ENCODE measurements at regions not wholly inside any gene's neighbourhood (a gene's known extent, or its start where the extent isn't known, plus 50 kb on each side); places are given as distances from the start of the nearest gene placed in this dataset.
"Not testable (repeated sequence)": the region's sequence is repeated elsewhere in the genome, so short reads cannot be mapped to it uniquely, and the experiment has no call there.

DNA sequence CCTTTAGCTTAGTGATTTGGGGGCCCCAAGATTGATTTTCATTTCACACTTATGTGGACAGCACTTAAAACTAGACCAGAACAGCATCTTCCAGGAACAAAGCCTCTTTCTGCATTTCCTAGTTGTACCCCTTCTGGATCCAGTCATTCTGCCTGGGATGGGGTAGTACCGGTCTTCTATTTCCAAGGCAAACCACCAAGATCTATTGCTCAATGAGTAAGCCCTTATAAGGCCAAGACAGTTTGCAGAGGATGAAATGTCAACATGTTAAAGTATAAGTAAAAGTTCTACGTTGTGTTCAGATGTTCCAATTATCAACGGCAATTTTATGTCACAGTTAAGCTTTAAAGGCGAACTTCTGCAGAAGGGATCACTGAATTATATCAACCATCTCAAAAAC, 106.9 kb upstream of the ZNF746 start:
- no peak for DNase-seq (ENCODE audit: low read depth)

DNA sequence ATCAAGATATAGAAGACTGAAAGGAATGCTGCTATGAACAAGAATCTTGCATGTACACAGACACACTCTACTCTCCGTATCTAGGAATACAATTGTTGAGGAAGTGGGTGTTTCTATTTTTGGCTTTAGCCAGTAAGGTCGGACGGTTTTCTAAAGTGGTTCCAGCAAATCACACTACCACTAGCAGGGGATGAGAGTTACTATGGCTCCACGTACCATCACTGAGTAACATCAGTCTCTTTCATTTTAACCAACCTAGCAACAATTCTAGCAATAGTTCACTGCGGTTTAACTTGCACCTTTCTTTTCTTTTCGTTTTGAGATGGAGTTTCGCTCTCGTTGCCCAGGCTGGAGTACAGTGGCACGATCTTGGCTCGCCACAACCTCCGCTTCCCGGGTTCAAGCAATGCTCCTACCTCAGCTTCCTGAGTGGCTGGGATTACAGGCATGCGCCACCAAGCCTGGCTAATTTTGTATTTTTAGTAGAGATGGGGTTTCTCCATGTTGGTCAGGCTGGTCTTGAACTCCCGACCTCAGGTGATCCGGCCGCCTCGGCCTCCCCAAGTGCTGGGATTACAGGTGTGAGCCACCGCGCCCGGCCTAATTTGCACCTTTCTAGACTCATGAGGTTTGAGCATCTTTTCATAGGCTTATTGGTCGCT, 103.2 kb upstream of the ZNF746 start:
- not testable (repeated sequence) for DNase-seq (ENCODE audit: low read depth)

DNA sequence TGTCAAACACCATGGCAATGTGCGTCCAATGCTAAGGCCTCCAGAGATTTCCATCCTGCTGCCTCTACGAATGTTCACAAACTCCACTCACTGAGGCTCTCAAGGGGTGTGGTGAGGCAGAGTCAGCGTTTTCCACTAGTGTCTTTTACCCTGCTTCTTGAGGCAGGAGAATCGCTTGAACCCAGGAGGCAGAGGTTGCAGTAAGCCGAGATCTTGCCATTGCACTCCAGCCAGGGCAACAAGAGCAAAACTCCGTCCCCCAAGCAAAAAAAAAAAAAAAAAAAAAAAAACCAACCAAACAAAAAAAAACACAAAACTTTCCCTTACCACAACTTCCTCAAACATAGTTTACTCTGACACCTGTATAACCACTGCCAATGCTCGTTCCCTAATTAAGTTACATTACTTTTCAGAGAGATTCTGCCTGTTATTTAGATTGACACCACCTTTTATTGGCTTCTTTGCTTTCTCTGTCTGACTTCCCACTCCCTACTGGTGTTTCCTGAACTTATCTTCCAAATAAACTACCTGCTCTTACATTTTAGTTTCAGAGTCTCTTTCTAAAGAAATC, 102.1 kb upstream of the ZNF746 start:
- no peak for DNase-seq (ENCODE audit: low read depth)

DNA sequence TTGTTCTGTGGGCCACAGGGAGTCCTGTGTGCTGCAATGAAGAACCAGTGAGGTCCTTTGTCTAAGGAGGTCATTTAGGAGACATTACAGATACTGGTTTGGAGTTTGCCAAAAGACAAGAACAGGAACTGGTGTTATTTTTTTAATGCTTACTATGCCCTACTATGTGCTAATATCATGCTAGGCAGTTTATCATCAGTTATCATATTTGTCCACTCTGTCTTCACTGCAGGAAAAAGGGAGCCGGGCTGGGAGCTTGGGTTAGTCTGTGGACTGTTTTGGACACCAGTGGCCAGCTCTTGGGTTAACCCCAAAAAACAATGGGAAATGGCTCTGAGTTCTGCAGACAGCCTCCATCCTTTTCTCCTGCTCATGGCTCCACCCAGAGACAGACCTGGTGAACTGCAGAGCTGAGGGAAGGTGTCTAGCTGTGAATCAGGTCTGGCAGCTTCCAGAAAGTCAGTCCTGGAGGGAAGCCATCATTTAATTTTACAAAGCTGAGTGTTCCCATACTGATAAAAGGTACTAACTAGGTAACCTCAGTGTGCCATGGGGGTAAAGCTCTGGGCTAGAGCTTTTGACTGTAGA, 101.2 kb upstream of the ZNF746 start:
- peak; percentile 18 for DNase-seq (ENCODE audit: low read depth)

DNA sequence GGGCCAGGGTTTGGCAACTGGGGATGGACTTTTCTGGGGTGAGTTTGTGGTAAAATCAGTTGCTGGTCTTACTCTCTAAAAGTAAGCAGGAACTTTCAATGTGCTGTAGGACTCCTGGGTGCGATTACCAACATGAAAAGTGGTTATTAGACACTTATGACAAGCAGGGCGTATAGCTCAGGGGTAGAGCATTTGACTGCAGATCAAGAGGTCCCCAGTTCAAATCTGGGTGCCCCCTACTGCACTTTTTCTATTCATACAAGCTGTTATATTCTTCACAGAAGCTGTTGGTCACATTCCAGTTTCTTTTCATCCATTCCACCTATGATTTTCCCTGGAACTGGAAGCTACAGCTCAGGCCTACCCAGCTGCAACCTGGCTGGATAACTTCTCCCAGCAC, 100.2 kb upstream of the ZNF746 start:
- DNase-seq (ENCODE audit: low read depth), result not testable (repeated sequence)

DNA sequence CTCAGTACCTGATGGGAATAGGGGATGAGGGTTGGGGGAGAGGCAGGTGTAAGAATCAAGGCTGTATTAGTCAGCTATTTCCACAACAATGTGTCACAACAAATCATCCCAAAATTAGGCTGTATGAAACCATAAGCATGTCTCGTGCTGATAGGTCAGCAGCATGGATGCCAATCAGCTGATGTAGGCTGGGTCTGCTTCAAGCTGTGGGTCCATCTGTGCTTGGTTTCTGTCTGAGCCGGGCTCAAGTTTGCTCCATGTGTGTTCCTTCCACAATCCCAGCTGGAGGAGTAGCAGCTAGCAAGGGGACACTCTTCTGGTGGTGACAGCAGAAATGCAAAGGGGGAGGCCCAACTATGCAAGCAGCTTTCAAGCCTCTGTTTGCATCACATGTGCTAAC, 97.9 kb upstream of the ZNF746 start:
- no peak for DNase-seq (ENCODE audit: low read depth)

DNA sequence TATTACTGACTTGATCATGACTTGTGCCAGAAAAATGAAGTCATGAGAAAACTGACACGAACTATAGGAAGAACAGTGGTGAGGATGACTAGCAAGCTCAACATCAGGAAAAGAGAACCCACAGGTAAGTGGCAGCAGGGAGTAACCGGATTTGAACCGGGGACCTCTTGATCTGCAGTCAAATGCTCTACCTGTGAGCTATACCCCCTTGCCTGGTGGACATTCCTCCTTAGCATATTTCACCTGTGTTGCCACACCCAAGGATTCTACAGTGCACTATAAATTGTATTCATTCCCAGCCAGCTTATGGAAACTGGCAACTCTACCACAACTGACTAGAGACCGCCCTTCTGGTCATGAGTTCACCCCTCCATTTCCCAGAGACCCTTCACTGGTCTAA, 97.5 kb upstream of the ZNF746 start:
- no peak for DNase-seq (ENCODE audit: low read depth)

DNA sequence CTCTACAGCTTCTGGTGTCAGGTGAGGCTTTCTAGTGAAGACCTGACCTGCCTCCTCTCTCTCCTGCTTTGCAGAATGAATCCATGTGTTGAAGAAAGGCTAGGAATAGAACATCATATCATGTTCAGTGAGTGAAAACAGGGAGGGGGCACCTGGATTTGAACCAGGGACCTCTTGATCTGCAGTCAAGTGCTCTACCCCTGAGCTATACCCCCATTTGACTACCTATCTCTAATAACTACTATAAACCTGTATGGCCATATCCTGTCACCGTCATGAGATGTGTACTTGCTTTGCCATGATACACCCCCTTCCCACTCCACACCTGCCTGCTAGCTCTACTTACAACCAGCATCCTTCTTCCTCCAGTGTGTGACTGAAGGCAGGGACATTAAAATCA, 91.3 kb upstream of the ZNF746 start:
- no peak for DNase-seq (ENCODE audit: low read depth)

DNA sequence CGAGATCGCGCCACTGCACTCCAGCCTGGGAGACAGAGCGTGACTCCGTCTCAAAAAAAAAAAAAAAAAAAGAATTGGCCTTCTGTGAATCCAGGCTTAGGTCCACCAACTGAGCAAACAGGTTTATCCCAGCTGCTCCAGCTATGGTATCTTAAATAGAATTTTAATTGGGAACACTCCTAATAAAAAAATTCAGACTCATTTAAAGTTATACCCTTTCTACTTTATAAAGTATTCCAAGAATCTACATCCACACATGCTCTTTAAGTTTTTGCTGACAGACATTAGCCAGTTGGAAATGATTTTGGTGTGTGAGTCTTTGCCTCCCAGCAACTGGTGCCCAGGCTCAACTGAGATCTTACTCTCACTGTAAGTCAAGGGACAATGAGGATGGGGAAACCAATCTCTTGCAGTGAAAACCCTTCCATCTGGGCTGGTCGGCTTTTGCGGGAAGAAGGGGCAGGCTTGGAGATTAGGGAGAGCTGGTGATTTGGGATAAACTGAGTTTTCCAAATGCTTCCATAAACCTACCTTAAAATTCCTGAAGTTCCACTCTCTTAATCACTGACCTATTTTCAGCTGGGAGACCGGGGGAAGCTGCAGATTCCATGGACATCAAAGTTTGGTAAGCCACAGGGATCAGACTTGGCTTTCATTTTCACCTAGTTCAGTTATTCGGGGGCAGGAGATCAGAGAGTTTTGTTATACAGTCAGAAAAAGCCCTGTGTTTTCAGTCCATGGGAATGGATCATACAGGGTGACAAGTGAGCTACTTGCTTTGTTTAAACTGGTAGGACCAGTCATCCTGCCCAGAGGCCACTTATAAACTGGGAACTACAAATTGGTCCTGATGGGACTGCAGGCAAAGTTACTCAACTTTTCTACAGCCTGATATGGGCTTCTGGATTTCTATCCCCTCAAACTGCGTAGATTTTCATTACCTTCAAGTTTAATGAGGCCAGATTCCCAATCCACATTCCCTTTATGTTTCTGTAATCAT, 89.3 kb upstream of the ZNF746 start:
- no peak for DNase-seq (ENCODE audit: low read depth)

DNA sequence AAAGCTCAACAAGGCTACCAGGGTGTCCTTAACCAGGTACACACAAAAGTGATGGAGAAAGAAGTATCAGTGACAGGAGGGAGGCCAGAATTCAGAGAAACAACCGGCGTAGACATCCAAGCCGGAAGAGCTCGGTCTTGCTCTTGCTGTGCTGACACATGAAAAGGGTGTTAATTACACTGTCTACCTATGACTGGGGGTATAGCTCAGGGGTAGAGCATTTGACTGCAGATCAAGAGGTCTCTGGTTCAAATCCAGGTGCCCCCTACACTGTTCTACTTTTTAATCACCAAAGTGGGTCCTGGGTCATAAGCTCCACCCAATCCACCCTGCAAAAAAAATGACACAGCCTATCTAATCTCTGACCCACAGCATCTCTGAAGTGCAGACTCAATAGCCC, 86.9 kb upstream of the ZNF746 start:
- no peak for DNase-seq (ENCODE audit: low read depth)

DNA sequence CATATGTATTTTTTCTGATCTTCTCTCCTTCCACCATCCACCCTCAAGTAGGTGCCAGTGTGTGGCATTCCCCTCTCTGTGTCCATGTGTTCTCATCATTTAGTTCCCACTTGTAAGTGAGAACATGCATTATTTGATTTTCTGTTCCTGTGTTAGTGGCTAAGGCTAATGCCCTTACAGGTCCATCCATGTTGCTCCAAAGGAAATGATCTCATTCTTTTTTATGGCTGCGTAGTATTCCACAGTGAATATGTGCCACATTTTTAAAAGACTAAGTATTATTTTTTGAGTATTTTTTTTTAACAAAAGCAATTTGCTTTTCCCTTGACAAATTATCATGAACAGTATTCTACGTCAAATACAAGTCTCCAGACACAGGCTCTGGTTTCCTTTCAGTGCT, 86.4 kb upstream of the ZNF746 start:
- DNase-seq (ENCODE audit: low read depth), result no peak

DNA sequence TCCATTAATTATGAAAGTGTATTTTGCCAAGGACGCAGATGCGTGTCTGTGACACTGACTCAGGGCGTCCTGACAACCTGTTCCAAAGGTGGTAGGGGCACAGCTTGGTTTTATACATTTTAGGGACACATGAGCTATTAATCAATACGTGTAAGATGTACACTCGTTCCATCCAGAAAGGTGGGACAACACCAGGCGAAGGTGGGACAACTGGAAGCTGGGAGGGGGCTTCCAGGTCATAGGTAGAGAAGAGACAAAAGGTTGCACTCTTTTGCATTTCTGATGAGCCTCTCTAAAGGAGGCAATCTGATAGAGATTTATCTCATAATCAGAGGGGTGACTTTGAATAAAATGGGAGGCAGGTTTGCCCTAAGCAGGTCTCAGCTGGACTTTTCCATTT, 82.7 kb upstream of the ZNF746 start:
- no peak for DNase-seq (ENCODE audit: low read depth)

DNA sequence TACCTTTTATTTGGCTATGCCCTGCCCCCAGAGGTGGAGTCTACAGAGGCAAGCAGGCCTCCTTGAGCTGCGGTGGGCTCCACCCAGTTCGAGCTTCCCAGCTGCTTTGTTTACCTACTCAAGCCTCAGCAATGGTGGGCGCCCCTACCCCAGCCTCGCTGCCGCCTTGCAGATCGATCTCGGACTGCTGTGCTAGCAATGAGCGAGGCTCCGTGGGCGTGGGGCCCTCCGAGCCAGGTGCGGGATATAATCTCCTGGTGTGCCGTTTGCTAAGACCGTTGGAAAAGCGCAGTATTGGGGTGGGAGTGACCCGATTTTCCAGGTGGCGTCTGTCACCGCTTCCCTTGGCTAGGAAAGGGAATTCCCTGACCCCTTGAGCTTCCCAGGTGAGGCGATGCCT, 81.8 kb upstream of the ZNF746 start:
- not testable (repeated sequence) for DNase-seq (ENCODE audit: low read depth)

DNA sequence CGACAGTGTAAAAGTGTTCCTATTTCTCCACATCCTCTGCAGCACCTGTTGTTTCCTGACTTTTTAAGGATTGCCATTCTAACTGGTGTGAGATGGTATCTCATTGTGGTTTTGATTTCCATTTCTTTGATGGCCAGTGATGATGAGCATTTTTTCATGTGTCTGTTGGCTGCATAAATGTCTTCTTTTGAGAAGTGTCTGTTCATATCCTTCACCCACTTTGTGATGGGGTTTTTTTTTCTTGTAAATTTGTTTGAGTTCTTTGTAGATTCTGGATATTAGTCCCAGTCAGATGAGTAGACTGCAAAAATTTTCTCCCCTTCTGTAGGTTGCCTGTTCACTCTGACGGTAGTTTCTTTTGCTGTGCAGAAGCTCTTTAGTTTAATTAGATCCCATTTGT, 76.8 kb upstream of the ZNF746 start:
- not testable (repeated sequence) for DNase-seq (ENCODE audit: low read depth)

DNA sequence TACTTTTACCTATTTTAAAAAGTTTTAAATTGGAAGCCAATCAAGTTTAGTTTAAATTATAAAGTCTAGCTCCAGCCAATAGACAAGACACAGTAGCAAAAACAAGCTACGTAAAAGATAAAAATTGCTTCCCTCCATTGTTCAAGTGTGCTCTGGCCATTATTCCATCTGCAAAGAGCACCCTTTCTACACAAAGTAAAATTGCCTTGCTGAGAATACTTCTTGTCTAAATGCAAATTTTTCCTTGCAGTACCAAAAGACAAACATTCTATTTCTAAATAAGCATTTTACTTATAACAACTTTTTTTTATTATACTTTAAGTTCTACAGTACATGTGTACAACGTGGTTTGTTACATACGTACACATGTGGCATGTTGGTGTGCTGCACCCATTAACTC, 75.9 kb upstream of the ZNF746 start:
- no peak for DNase-seq (ENCODE audit: low read depth)

DNA sequence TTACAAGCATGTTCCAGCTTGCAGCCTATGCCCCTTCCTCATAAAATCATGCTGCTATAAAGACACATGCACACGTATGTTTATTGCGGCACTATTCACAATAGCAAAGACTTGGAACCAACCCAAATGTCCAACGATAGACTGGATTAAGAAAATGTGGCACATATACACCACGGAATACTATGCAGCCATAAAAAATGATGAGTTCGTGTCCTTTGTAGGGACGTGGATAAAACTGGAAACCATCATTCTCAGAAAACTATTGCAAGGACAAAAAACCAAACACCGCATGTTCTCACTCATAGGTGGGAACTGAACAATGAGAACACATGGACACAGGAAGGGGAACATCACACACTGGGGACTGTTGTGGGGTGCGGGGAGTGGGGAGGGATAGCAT, 75.3 kb upstream of the ZNF746 start:
- not testable (repeated sequence) for DNase-seq (ENCODE audit: low read depth)

DNA sequence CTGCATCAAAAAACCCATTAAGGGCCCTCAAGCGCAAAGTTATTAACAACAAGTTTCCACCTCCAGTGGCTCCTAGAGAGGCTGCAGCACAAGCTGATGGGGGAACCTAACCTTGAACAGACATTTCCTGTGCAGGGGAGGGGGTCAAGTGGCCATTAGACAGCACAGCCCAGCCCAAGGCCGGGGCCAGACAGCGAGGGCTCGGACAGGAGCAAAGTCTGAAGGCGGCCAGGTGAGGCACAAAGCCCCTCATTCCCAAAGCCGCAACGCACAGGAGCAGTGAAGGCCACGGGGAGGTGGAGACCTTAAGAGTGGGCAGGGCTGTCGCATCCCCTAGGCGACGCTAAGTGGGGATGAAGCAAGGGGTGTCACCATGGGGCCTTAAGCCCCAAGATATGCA, 73.2 kb upstream of the ZNF746 start:
- no peak for DNase-seq (ENCODE audit: low read depth)

DNA sequence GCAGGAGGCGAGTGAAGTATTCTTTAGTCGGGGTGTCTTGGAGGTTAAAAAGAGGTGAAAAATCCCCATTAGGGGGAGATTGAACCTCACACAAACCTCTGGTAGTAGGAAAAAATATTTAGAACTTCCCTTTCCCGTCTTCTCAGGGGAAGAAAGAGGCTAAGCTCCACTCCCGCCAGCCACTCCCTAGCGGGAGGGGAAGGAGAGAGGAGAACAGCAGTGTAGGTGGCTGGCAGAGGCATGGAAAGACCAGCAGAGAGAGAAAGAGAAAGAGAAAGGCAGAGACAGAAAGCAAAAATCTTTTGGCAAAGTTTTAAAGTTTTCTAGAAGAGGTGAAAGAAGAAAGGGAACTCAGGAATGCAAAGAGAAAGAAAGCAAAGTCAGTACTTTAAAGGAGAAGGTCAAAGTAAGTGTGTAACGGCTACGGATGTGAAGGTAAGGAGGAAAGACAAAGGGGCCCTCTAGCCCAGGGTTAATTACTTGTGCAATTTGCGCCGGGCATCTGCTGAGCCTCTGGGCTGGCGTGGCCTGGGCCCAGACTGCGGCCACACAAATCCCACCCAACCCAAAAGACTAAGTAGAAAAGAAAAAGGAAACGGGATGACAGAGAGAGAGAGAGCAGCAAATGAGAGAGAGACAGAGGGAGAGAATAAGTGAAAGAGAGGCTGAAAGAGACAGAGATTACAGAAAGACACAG, 72.3 kb upstream of the ZNF746 start:
- no peak for DNase-seq (ENCODE audit: low read depth)

DNA sequence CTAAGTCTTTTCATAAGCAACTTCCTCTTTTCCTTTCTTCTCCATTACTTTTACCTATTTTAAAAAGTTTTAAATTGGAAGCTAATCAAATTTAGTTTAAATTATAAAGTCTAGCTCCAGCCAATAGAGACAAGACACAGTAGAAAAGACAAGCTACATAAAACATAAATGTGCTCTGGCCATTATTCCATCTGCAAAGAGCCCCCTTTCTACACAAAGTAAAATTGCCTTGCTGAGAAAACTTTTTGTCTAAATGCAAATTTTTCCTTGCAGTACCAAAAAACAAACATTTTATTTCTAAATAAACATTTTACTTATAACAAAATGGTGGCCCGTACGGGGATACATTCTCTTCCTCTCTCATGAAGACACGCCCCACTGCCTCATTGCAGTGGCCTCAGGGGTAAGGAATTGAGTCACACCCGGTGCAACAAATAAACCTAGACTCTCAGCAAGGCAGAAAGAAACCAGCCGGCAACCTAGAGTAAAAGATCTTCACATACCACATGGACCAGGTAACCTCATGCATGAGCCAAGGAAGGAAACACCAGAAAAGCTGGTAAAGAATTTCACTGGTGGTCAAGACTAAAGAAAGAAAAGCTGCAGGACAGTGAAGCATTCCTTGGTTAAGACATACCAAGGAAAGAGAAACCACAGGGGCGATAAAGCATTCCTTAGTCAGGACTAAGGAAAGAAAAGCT, 71.6 kb upstream of the ZNF746 start:
- DNase-seq (ENCODE audit: low read depth), result peak; percentile 89

DNA sequence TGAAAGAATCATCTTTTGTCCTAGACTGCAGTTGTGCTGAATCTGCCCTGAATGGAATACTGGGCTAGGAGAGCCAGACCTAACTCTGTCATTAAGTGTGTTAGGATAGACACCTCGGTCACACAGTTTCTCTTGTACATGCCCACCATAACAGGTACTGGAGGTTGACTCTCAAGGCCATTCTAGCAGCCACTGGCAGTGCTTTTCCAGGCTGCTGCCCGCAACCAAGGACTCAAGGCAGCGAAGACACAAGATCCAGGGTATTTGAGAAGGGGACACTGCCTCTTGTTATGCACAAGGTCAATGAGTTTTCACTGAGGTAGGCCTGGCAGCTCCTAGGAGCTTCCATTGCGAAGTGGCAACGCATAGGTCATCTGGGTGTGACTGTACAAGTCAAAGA, 70.6 kb upstream of the ZNF746 start:
- DNase-seq (ENCODE audit: low read depth), result no peak

DNA sequence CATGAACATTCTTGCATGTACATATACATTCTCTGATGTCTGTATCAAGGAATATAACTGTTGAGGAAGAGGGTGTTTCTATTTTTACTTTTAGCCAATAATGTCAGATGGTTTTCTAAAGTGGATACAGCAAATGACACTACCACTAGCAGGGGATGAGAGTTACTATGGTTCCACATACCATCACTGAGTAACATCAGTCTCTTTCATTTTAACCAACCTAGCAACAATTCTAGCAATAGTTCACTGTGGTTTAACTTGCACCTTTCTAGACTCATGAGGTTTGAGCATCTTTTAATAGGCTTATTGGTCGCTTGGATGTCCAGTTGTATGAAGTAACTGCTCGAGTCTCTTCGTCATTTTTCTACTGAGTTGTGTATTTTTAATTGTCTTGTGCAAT, 68.5 kb upstream of the ZNF746 start:
- no peak for DNase-seq (ENCODE audit: low read depth)

DNA sequence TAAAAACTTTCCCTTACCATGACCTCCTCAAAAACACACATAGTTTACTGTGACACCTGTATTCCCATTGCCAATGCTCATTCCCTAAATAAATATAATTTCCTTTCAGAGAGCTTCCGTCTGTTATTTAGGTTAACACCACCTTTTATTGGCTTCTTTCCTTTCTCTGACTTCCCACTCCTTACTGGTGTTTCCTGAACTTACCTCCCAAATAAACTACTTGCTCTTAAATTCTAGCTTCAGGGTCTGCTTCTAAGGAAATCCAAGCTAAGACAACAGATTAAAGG, 67.4 kb upstream of the ZNF746 start:
- no peak for DNase-seq (ENCODE audit: low read depth)
